HEK293 (cell line): ENCODE measurements at regions not wholly inside any gene's neighbourhood (a gene's known extent, or its start where the extent isn't known, plus 50 kb on each side); places are given as distances from the start of the nearest gene placed in this dataset.

ENCODE experiments used
- CTCF ChIA-PET: fragments of 350-600 bp; formaldehyde crosslinking; extraction: SDS; loops from one replicate; lab custom pipeline; 2021; ENCODE audit warnings: antibody characterized with exemption; lab: Yijun Ruan, JAX
- POLR2A ChIA-PET: fragments of 300-600 bp; formaldehyde crosslinking; extraction: SDS; loops from one replicate; lab custom pipeline; 2020; ENCODE audit warnings: antibody characterized with exemption, inconsistent platforms; lab: Yijun Ruan, JAX
- H3K27ac ChIP-seq: fragments of 200-500 bp; sonication (Bioruptor generic); 2 replicates; pipeline ENCODE4 v1.5.1; 2014; ENCODE audit warnings: low read depth, low read length, control low read depth, inconsistent platforms; ENCODE audit errors: extremely low read depth
- H3K36me3 ChIP-seq, 2 experiments: fragments of 200-500 bp in 1 of 2; sonication (Bioruptor generic) in 1 of 2; 1 replicate in 1 of 2; 2 replicates in 1 of 2; pipeline ENCODE4 v1.5.1; 2014 to 2017; ENCODE audit warnings: inconsistent platforms in 2 of 2, low read length in 2 of 2; ENCODE audit not compliant: control insufficient read depth in 2 of 2, insufficient read depth in 1 of 2
- H3K4me1 ChIP-seq: fragments of 200-500 bp; sonication (Bioruptor generic); 2 replicates; pipeline ENCODE4 v1.5.1; 2014; ENCODE audit warnings: mild to moderate bottlenecking, low read length, inconsistent platforms; ENCODE audit not compliant: control insufficient read depth, insufficient read depth
- H3K4me3 ChIP-seq: 2 replicates; pipeline ENCODE4 v1.5.1; 2011; ENCODE audit warnings: low read depth, mild to moderate bottlenecking, control low read depth, low read length, moderate library complexity
- H3K9me3 ChIP-seq: fragments of 200-500 bp; sonication (Bioruptor generic); 2 replicates; pipeline ENCODE4 v1.5.1; 2014; ENCODE audit warnings: low read depth, low read length, inconsistent platforms; ENCODE audit not compliant: control insufficient read depth, insufficient read depth
- BCL11B ChIP-seq: fragments of 450-650 bp; formaldehyde crosslinking; IDR thresholded peaks from 2 replicates; pipeline ENCODE4 v1.5.1; 2016; ENCODE audit warnings: low read depth, missing biosample characterization, missing genetic modification characterization
- GLIS2 ChIP-seq: fragments of 450-650 bp; formaldehyde crosslinking; IDR thresholded peaks from 2 replicates; pipeline ENCODE4 v1.5.1; 2016; ENCODE audit warnings: missing biosample characterization, missing genetic modification characterization
- TRIM28 ChIP-seq: IDR thresholded peaks from 2 replicates; pipeline ENCODE4 v1.6.1; 2011; ENCODE audit warnings: low read length, control low read depth, borderline replicate concordance
- YY1 ChIP-seq: fragments of 450-650 bp; formaldehyde crosslinking; IDR thresholded peaks from 2 replicates; pipeline ENCODE4 v1.5.1; 2018; ENCODE audit warnings: missing biosample characterization, missing genetic modification characterization
- ZBTB17 ChIP-seq: fragments of 450-650 bp; formaldehyde crosslinking; IDR thresholded peaks from 2 replicates; pipeline ENCODE4 v1.5.1; 2016; ENCODE audit warnings: missing biosample characterization, missing genetic modification characterization
- ZFP69B ChIP-seq: fragments of 450-650 bp; formaldehyde crosslinking; IDR thresholded peaks from 2 replicates; pipeline ENCODE4 v1.5.1; 2016; ENCODE audit warnings: missing biosample characterization, missing genetic modification characterization
- ZNF121 ChIP-seq: fragments of 450-650 bp; formaldehyde crosslinking; IDR thresholded peaks from 2 replicates; pipeline ENCODE4 v1.5.1; 2016; ENCODE audit warnings: missing biosample characterization, missing genetic modification characterization
- ZNF157 ChIP-seq: fragments of 450-650 bp; formaldehyde crosslinking; IDR thresholded peaks from 2 replicates; pipeline ENCODE4 v1.5.1; 2016; ENCODE audit warnings: missing biosample characterization, missing genetic modification characterization
- ZNF221 ChIP-seq: fragments of 450-650 bp; formaldehyde crosslinking; IDR thresholded peaks from 2 replicates; pipeline ENCODE4 v1.5.1; 2017; ENCODE audit warnings: missing biosample characterization, missing genetic modification characterization, borderline replicate concordance
- ZNF266 ChIP-seq: fragments of 450-650 bp; formaldehyde crosslinking; IDR thresholded peaks from 2 replicates; pipeline ENCODE4 v1.5.1; 2016; ENCODE audit warnings: missing biosample characterization, missing genetic modification characterization, low read depth
- ZNF473 ChIP-seq: fragments of 450-650 bp; formaldehyde crosslinking; IDR thresholded peaks from 2 replicates; pipeline ENCODE4 v1.5.1; 2017; ENCODE audit warnings: missing biosample characterization, missing genetic modification characterization
- ZNF501 ChIP-seq: fragments of 450-650 bp; formaldehyde crosslinking; IDR thresholded peaks from 2 replicates; pipeline ENCODE4 v1.5.1; 2016; ENCODE audit warnings: missing biosample characterization, missing genetic modification characterization
- ZNF610 ChIP-seq: fragments of 450-650 bp; formaldehyde crosslinking; IDR thresholded peaks from 2 replicates; pipeline ENCODE4 v1.5.1; 2016; ENCODE audit warnings: missing biosample characterization, missing genetic modification characterization, borderline replicate concordance
- TF ChIP-seq, protein P1 (sequence below): fragments of 450-650 bp; formaldehyde crosslinking; IDR thresholded peaks from 2 replicates; pipeline ENCODE4 v1.5.1; 2017; ENCODE audit warnings: missing biosample characterization, mild to moderate bottlenecking, missing genetic modification characterization, moderate library complexity
- TF ChIP-seq, protein P2 (sequence below): fragments of 450-650 bp; formaldehyde crosslinking; IDR thresholded peaks from 2 replicates; pipeline ENCODE4 v1.5.1; 2016; ENCODE audit warnings: missing biosample characterization, missing genetic modification characterization
- TF ChIP-seq, protein P3 (sequence below): fragments of 450-650 bp; formaldehyde crosslinking; IDR thresholded peaks from 2 replicates; pipeline ENCODE4 v1.5.1; 2016; ENCODE audit warnings: missing biosample characterization, missing genetic modification characterization
- TF ChIP-seq, protein P4 (sequence below): fragments of 450-650 bp; formaldehyde crosslinking; IDR thresholded peaks from 2 replicates; pipeline ENCODE4; 2016; ENCODE audit warnings: missing biosample characterization, missing genetic modification characterization
- TF ChIP-seq, protein P5 (sequence below): fragments of 450-650 bp; formaldehyde crosslinking; IDR thresholded peaks from 2 replicates; pipeline ENCODE4 v1.5.1; 2017; ENCODE audit warnings: missing biosample characterization, missing genetic modification characterization
- TF ChIP-seq, protein P6 (sequence below): fragments of 450-650 bp; formaldehyde crosslinking; IDR thresholded peaks from 2 replicates; pipeline ENCODE4 v1.5.1; 2016; ENCODE audit warnings: missing biosample characterization, missing genetic modification characterization
- TF ChIP-seq, protein P7 (sequence below): fragments of 450-650 bp; formaldehyde crosslinking; IDR thresholded peaks from 2 replicates; pipeline ENCODE4 v1.5.1; 2017; ENCODE audit warnings: missing biosample characterization, missing genetic modification characterization
- TF ChIP-seq, protein P8 (sequence below): fragments of 450-650 bp; formaldehyde crosslinking; IDR thresholded peaks from 2 replicates; pipeline ENCODE4 v1.5.1; 2017; ENCODE audit warnings: missing biosample characterization, missing genetic modification characterization

DNA sequence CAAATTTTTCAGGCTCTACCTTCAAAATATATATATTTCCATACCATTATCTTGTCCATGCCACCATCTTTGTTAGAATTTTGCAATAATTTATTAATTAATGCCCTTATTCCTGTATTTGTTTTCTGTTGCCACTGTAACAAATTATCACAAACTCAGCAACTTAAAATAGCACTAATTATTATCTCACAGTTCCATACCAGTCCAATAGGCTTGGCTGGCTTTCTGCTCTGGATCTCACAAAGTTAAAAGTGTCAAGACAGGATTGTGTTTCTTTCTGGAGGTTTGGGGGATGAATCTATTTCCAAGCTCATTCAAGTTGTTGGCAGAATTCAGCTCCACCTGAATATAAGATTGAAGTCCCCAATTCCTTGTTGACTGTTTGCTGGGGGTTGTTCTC, 58.6 kb upstream of the SLC38A4 start:
- no peak overlapping the region for H3K4me3 ChIP-seq
- POLR2A ChIA-PET = no interaction called here
- H3K36me3 ChIP-seq = no peaks in the 10 kb centered on the region
- H3K9me3 ChIP-seq = no peaks in the 10 kb centered on the region
- H3K4me1 ChIP-seq = no peaks in the 10 kb centered on the region
- no peak for TF ChIP-seq ZNF266 (tag by site-specific recombination)
- TF ChIP-seq ZBTB17 (tag by site-specific recombination) = no peak
- no peak for TF ChIP-seq ZNF221 (tag by site-specific recombination)
- TF ChIP-seq, protein P1, sequence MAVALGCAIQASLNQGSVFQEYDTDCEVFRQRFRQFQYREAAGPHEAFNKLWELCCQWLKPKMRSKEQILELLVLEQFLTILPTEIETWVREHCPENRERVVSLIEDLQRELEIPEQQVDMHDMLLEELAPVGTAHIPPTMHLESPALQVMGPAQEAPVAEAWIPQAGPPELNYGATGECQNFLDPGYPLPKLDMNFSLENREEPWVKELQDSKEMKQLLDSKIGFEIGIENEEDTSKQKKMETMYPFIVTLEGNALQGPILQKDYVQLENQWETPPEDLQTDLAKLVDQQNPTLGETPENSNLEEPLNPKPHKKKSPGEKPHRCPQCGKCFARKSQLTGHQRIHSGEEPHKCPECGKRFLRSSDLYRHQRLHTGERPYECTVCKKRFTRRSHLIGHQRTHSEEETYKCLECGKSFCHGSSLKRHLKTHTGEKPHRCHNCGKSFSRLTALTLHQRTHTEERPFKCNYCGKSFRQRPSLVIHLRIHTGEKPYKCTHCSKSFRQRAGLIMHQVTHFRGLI (tag by site-specific recombination) = no peak
- no peak for TF ChIP-seq YY1 (tag by site-specific recombination)
- TF ChIP-seq, protein P2, sequence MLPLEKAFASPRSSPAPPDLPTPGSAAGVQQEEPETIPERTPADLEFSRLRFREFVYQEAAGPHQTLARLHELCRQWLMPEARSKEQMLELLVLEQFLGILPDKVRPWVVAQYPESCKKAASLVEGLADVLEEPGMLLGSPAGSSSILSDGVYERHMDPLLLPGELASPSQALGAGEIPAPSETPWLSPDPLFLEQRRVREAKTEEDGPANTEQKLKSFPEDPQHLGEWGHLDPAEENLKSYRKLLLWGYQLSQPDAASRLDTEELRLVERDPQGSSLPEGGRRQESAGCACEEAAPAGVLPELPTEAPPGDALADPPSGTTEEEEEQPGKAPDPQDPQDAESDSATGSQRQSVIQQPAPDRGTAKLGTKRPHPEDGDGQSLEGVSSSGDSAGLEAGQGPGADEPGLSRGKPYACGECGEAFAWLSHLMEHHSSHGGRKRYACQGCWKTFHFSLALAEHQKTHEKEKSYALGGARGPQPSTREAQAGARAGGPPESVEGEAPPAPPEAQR = no peak
- TF ChIP-seq, all 188 proteins: peak for 0
- no peak overlapping the region for H3K27ac ChIP-seq
- CTCF ChIA-PET = no interaction called here

DNA sequence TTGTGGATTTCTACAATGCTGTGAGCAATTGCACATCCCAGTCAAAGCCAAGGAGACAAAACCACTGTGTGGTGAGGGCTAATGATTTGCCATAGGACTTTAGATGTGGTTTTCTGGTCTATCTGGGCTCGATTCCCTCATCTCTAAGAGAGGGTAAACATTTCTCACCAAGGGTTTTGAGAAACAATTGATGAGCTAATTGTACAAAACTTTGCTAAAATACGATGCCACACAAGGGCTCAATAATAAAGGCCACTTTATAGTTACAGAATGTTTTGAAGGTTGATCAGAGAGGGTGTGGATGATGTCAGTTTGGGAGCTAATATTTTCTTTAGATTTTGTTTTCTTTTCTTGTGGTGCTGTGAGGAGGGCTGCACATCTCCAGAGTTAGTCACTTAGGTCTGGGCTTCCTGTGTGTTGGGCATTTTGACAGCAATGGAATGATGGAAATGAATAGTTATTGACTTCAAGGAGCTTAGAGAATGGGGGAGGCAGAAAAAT, 60.8 kb upstream of the SLC38A4 start:
- Histone ChIP-seq H3K9me3 (no peaks in the 10 kb centered on the region), H3K4me1 (no peaks in the 10 kb centered on the region), H3K36me3 (no peaks in the 10 kb centered on the region), H3K4me3 (no peak overlapping the region), H3K27ac (no peak overlapping the region)
- ChIA-PET POLR2A (no interaction called here), CTCF (interaction anchor here (0.6 kb wide), 1 partner anchor 10 kb away, joined by 3 read pairs; no protein-coding TSS in a partner anchor)
- no peak for TF ChIP-seq GLIS2 (tag by site-specific recombination)
- TF ChIP-seq, protein P3, sequence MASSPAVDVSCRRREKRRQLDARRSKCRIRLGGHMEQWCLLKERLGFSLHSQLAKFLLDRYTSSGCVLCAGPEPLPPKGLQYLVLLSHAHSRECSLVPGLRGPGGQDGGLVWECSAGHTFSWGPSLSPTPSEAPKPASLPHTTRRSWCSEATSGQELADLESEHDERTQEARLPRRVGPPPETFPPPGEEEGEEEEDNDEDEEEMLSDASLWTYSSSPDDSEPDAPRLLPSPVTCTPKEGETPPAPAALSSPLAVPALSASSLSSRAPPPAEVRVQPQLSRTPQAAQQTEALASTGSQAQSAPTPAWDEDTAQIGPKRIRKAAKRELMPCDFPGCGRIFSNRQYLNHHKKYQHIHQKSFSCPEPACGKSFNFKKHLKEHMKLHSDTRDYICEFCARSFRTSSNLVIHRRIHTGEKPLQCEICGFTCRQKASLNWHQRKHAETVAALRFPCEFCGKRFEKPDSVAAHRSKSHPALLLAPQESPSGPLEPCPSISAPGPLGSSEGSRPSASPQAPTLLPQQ (tag by site-specific recombination) = no peak
- no peak for TF ChIP-seq ZNF473 (tag by site-specific recombination)
- no peak for TF ChIP-seq ZNF610
- TF ChIP-seq, protein P4, sequence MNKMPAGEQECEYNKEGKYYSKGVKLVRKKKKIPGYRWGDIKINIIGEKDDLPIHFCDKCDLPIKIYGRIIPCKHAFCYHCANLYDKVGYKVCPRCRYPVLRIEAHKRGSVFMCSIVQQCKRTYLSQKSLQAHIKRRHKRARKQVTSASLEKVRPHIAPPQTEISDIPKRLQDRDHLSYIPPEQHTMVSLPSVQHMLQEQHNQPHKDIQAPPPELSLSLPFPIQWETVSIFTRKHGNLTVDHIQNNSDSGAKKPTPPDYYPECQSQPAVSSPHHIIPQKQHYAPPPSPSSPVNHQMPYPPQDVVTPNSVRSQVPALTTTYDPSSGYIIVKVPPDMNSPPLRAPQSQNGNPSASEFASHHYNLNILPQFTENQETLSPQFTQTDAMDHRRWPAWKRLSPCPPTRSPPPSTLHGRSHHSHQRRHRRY (tag by site-specific recombination) = no peak
- TF ChIP-seq, protein P5, sequence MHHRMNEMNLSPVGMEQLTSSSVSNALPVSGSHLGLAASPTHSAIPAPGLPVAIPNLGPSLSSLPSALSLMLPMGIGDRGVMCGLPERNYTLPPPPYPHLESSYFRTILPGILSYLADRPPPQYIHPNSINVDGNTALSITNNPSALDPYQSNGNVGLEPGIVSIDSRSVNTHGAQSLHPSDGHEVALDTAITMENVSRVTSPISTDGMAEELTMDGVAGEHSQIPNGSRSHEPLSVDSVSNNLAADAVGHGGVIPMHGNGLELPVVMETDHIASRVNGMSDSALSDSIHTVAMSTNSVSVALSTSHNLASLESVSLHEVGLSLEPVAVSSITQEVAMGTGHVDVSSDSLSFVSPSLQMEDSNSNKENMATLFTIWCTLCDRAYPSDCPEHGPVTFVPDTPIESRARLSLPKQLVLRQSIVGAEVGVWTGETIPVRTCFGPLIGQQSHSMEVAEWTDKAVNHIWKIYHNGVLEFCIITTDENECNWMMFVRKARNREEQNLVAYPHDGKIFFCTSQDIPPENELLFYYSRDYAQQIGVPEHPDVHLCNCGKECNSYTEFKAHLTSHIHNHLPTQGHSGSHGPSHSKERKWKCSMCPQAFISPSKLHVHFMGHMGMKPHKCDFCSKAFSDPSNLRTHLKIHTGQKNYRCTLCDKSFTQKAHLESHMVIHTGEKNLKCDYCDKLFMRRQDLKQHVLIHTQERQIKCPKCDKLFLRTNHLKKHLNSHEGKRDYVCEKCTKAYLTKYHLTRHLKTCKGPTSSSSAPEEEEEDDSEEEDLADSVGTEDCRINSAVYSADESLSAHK (tag by site-specific recombination) = no peak
- TF ChIP-seq, protein P6, sequence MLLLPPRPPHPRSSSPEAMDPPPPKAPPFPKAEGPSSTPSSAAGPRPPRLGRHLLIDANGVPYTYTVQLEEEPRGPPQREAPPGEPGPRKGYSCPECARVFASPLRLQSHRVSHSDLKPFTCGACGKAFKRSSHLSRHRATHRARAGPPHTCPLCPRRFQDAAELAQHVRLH (tag by site-specific recombination) = no peak
- no peak for TF ChIP-seq TRIM28
- TF ChIP-seq ZFP69B = no peak
- TF ChIP-seq, protein P7, sequence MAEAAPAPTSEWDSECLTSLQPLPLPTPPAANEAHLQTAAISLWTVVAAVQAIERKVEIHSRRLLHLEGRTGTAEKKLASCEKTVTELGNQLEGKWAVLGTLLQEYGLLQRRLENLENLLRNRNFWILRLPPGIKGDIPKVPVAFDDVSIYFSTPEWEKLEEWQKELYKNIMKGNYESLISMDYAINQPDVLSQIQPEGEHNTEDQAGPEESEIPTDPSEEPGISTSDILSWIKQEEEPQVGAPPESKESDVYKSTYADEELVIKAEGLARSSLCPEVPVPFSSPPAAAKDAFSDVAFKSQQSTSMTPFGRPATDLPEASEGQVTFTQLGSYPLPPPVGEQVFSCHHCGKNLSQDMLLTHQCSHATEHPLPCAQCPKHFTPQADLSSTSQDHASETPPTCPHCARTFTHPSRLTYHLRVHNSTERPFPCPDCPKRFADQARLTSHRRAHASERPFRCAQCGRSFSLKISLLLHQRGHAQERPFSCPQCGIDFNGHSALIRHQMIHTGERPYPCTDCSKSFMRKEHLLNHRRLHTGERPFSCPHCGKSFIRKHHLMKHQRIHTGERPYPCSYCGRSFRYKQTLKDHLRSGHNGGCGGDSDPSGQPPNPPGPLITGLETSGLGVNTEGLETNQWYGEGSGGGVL = no peak
- TF ChIP-seq ZNF501 (tag by site-specific recombination) = no peak
- no peak for TF ChIP-seq ZNF121 (tag by site-specific recombination)
- TF ChIP-seq BCL11B (tag by site-specific recombination) = no peak
- no peak for TF ChIP-seq ZNF157 (tag by site-specific recombination)
- TF ChIP-seq, protein P8, sequence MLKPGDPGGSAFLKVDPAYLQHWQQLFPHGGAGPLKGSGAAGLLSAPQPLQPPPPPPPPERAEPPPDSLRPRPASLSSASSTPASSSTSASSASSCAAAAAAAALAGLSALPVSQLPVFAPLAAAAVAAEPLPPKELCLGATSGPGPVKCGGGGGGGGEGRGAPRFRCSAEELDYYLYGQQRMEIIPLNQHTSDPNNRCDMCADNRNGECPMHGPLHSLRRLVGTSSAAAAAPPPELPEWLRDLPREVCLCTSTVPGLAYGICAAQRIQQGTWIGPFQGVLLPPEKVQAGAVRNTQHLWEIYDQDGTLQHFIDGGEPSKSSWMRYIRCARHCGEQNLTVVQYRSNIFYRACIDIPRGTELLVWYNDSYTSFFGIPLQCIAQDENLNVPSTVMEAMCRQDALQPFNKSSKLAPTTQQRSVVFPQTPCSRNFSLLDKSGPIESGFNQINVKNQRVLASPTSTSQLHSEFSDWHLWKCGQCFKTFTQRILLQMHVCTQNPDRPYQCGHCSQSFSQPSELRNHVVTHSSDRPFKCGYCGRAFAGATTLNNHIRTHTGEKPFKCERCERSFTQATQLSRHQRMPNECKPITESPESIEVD (tag by site-specific recombination) = no peak
